ENCODE measurements at regions not wholly inside any gene's neighbourhood (a gene's known extent, or its start where the extent isn't known, plus 50 kb on each side); places are given as distances from the start of the nearest gene placed in this dataset.
A peak's percentile ranks its signal among the peaks of the same experiment; 100 is the strongest.

- Histone ChIP-seq H3K9ac (ENCODE audit: control insufficient read depth, insufficient read depth, low read length) (no peak overlapping the region), H3K9me3 (replicated peaks; ENCODE audit: control insufficient read depth, insufficient read depth, low read length) (no peaks in the 10 kb centered on the region), H3K27ac (ENCODE audit: control insufficient read depth, insufficient read depth) (no peak overlapping the region), H3K79me2 (ENCODE audit: control insufficient read depth, insufficient read depth, low read length) (no peaks in the 10 kb centered on the region), H3K36me3 (ENCODE audit: control insufficient read depth in 2 of 2, insufficient read depth in 2 of 2, low read length in 1 of 2) (no peaks in the 10 kb centered on the region), H3K4me3 (no peak overlapping the region), H4K20me1 (ENCODE audit: control insufficient read depth, insufficient read depth) (no peaks in the 10 kb centered on the region), H2AFZ (ENCODE audit: control insufficient read depth, low read depth, low read length) (no peak overlapping the region), H3K27me3 (replicated peaks in 1 of 2; ENCODE audit: control insufficient read depth in 2 of 2, insufficient read depth in 2 of 2, low read length in 1 of 2) (no peaks in the 10 kb centered on the region), H3K4me2 (ENCODE audit: control insufficient read depth, insufficient read depth) (no peak overlapping the region), H3K4me1 (ENCODE audit: control insufficient read depth, insufficient read depth, low read length) (no peaks in the 10 kb centered on the region)
- intact Hi-C loops (cut with micrococcal nuclease; ENCODE audit: unreplicated experiment) (no loop called here), in situ Hi-C loops (cut with MboI) (no loop called here)
- CTCF ChIA-PET = no interaction called here
- SMC1A ChIA-PET (ENCODE audit: uncharacterized antibody, unreplicated experiment) = interaction anchor here (0.6 kb wide), 1 partner anchor 197 kb away, joined by 3 read pairs; no protein-coding TSS in a partner anchor
- RAD21 ChIA-PET (ENCODE audit: unreplicated experiment) = no interaction called here
- ATAC-seq (no peak), DNase-seq (ENCODE audit: low read depth, low spot score) (no peak), FAIRE-seq (no peak)
- WGBS (ENCODE audit: insufficient coverage, insufficient replicate concordance, low lambda C conversion rate, missing lambda C conversion rate) = 0% methylated on average over 2 of the region's 2 CpGs
- no TSS peak for BruUV-seq (replicated peaks)
- TF ChIP-seq CEBPB (IDR thresholded peaks at IDR 0.05; ENCODE audit: borderline replicate concordance in 1 of 2, low read depth in 2 of 2, low read length in 2 of 2) (no peak), MTA3 (IDR thresholded peaks at IDR 0.05; ENCODE audit: borderline replicate concordance, low read length) (no peak), RAD51 (IDR thresholded peaks at IDR 0.05) (no peak), POLR2A (IDR thresholded peaks at IDR 0.05; ENCODE audit: low read depth, low read length) (no peak), CHD2 (IDR thresholded peaks at IDR 0.05; ENCODE audit: borderline replicate concordance, low read depth, low read length) (no peak), FOXM1 (IDR thresholded peaks at IDR 0.05; ENCODE audit: low read depth, low read length) (no peak), MLLT1 (IDR thresholded peaks at IDR 0.05) (no peak)
- POLR2A ChIA-PET = no interaction called here
Observed at GRCh38 chr6:95946906-95947305, 68.9 kb upstream of the FUT9 start.

GRCh38 chr6:95948324-95948723 lies 67.5 kb upstream of the FUT9 start:
- H3K27ac ChIP-seq (ENCODE audit: control insufficient read depth, insufficient read depth) = no peak overlapping the region
- H3K27me3 ChIP-seq (replicated peaks in 1 of 2; ENCODE audit: control insufficient read depth in 2 of 2, insufficient read depth in 2 of 2, low read length in 1 of 2) = no peaks in the 10 kb centered on the region
- H3K4me3 ChIP-seq = no peak overlapping the region
- ChIA-PET POLR2A (no interaction called here), SMC1A (ENCODE audit: uncharacterized antibody, unreplicated experiment) (no interaction called here), RAD21 (ENCODE audit: unreplicated experiment) (no interaction called here), CTCF (no interaction called here)
- in situ Hi-C loops (cut with MboI) = no loop called here
- H3K79me2 ChIP-seq (ENCODE audit: control insufficient read depth, insufficient read depth, low read length) = no peaks in the 10 kb centered on the region
- FAIRE-seq = no peak
- WGBS (ENCODE audit: insufficient coverage, insufficient replicate concordance, low lambda C conversion rate, missing lambda C conversion rate) = 0% methylated on average over 1 of the region's 1 CpG
- ATAC-seq = peak; percentile 46; the same call in 2 of the 3 replicates
- DNase-seq (ENCODE audit: low read depth, low spot score) = no peak
- H3K4me2 ChIP-seq (ENCODE audit: control insufficient read depth, insufficient read depth) = no peak overlapping the region
- no peaks in the 10 kb centered on the region for H3K9me3 ChIP-seq (replicated peaks; ENCODE audit: control insufficient read depth, insufficient read depth, low read length)
- H3K4me1 ChIP-seq (ENCODE audit: control insufficient read depth, insufficient read depth, low read length) = no peaks in the 10 kb centered on the region
- no peak overlapping the region for H2AFZ ChIP-seq (ENCODE audit: control insufficient read depth, low read depth, low read length)
- intact Hi-C loops (cut with micrococcal nuclease; ENCODE audit: unreplicated experiment) = no loop called here
- no peaks in the 10 kb centered on the region for H3K36me3 ChIP-seq (ENCODE audit: control insufficient read depth in 2 of 2, insufficient read depth in 2 of 2, low read length in 1 of 2)
- no TSS peak for BruUV-seq (replicated peaks)
- H3K9ac ChIP-seq (ENCODE audit: control insufficient read depth, insufficient read depth, low read length) = no peak overlapping the region
- H4K20me1 ChIP-seq (ENCODE audit: control insufficient read depth, insufficient read depth) = no peaks in the 10 kb centered on the region
- TF ChIP-seq STAT1 (conservative IDR thresholded peaks at IDR 0.05) = no peak
- TF ChIP-seq ZNF687 (IDR thresholded peaks at IDR 0.05) = no peak
- no peak for TF ChIP-seq EGR1 (IDR thresholded peaks at IDR 0.05; ENCODE audit: borderline replicate concordance in 1 of 2, low read depth in 2 of 2, low read length in 2 of 2)

All from GM12878 (cell line).